Tibial nerve (tissue), 4 donors: ENCODE measurements at regions not wholly inside any gene's neighbourhood (a gene's known extent, or its start where the extent isn't known, plus 50 kb on each side); places are given as distances from the start of the nearest gene placed in this dataset.

Experiments used
- DNase-seq, 2 donors: peaks; one replicate each; pipeline ENCODE4 v3.0.0-alpha.2; 2019; ENCODE audit warnings: low spot score in 2 of 2
- H3K27ac ChIP-seq, 4 donors: fragments of 200-600 bp; sonication (generic) in 3 of 4; one replicate each; pipeline ENCODE4 v1.5.1; 2017 to 2019; ENCODE audit warnings: mild to moderate bottlenecking in 1 of 4
- H3K27me3 ChIP-seq, 2 donors: fragments of 200-600 bp; sonication (generic) in 1 of 2; one replicate each; pipeline versions ENCODE4 v1.5.1 to v1.6.0; 2017 to 2019
- H3K36me3 ChIP-seq, 3 donors: fragments of 200-600 bp; sonication (generic); one replicate each; pipeline ENCODE4 v1.5.1; 2018 to 2019
- H3K4me1 ChIP-seq, 4 donors: fragments of 200-600 bp; sonication (generic) in 3 of 4; one replicate each; pipeline ENCODE4 v1.5.1; 2017 to 2019
- H3K4me3 ChIP-seq, 4 donors: fragments of 200-600 bp; sonication (generic) in 3 of 4; one replicate each; pipeline ENCODE4 v1.5.1; 2017 to 2019; ENCODE audit warnings: mild to moderate bottlenecking in 1 of 4, moderate library complexity in 1 of 4
- H3K9me3 ChIP-seq, 4 donors: fragments of 200-600 bp; sonication (generic) in 3 of 4; one replicate each; pipeline ENCODE4 v1.5.1; 2017 to 2019
- CTCF ChIP-seq, 5 experiments: fragments of 200-600 bp in 3 of 5; fragments of 450-650 bp in 2 of 5; sonication (generic) in 3 of 5; IDR thresholded peaks; one replicate each; pipeline ENCODE4 v1.5.1; 2016 to 2019; ENCODE audit warnings: antibody characterized with exemption in 5 of 5, mild to moderate bottlenecking in 3 of 5, moderate library complexity in 2 of 5
- EP300 ChIP-seq, 2 donors: sonication (generic); formaldehyde crosslinking; IDR thresholded peaks; one replicate each; pipeline ENCODE4 v1.6.1; 2017; ENCODE audit warnings: antibody characterized with exemption in 2 of 2, mild to moderate bottlenecking in 1 of 2
- POLR2A ChIP-seq, 2 donors: fragments of 450-650 bp; IDR thresholded peaks; one replicate each; pipeline ENCODE4 v1.6.1; 2017; ENCODE audit warnings: antibody characterized with exemption in 2 of 2, mild to moderate bottlenecking in 2 of 2, moderate library complexity in 2 of 2
- WGBS, 2 donors: methylation state at CpG; one replicate each; pipeline ENCODE4 v1.1.5; 2018; 5-methylcytosine and 5-hydroxymethylcytosine counted together

GRCh38 chr15:70431854-70432253 is 331.5 kb downstream of the UACA start:
- Histone ChIP-seq H3K27ac (no peak overlapping the region), H3K4me3 (no peak overlapping the region), H3K27me3 (no peaks in the 10 kb centered on the region), H3K4me1 (peaks cover 0 to 7% (median 2%) of the 10 kb centered on the region in 4 donors), H3K9me3 (peaks cover 0 to 7% (median 0%) of the 10 kb centered on the region in 4 donors), H3K36me3 (no peaks in the 10 kb centered on the region)
- TF ChIP-seq EP300 (IDR thresholded peaks at IDR 0.05) (no peak), POLR2A (IDR thresholded peaks at IDR 0.05) (no peak), CTCF (IDR thresholded peaks at IDR 0.05) (no peak)
- 88 to 91% methylated on average over 3 to 4 of the region's 4 CpGs for WGBS, 2 donors
- no peak for DNase-seq

- TF ChIP-seq POLR2A (IDR thresholded peaks at IDR 0.05) (no peak), EP300 (IDR thresholded peaks at IDR 0.05) (peak in 1 of 2 donors; percentile 29)
- Histone ChIP-seq H3K9me3 (peaks cover 0 to 7% (median 0%) of the 10 kb centered on the region in 4 donors), H3K4me1 (peaks cover 0 to 7% (median 2%) of the 10 kb centered on the region in 4 donors), H3K27me3 (no peaks in the 10 kb centered on the region), H3K36me3 (no peaks in the 10 kb centered on the region), H3K4me3 (no peak overlapping the region), H3K27ac (no peak overlapping the region)
- WGBS, 2 donors: 82 to 84% methylated on average over 1 of the region's 1 CpG
- DNase-seq: no peak
Observed at GRCh38 chr15:70430069-70430468, 332.4 kb upstream of the TLE3 start.

- no peak for DNase-seq
- H3K4me1 ChIP-seq: peaks cover 0 to 4% (median 0%) of the 10 kb centered on the region in 4 donors
- 97 to 99% methylated on average over 5 of the region's 5 CpGs for WGBS, 2 donors
- TF ChIP-seq EP300 (IDR thresholded peaks at IDR 0.05) (no peak), POLR2A (IDR thresholded peaks at IDR 0.05) (no peak), CTCF (IDR thresholded peaks at IDR 0.05) (no peak)
- no peak overlapping the region for H3K4me3 ChIP-seq
- peaks cover 0 to 7% (median 0%) of the 10 kb centered on the region in 4 donors for H3K9me3 ChIP-seq
- H3K27me3 ChIP-seq: no peaks in the 10 kb centered on the region
- H3K36me3 ChIP-seq: no peaks in the 10 kb centered on the region
- no peak overlapping the region for H3K27ac ChIP-seq
Observed at GRCh38 chr15:70429056-70429722, 331.5 kb upstream of the TLE3 start.

GRCh38 chr15:70428211-70428822 is 330.6 kb upstream of the TLE3 start:
- no peak for DNase-seq
- H3K4me1 ChIP-seq: no peaks in the 10 kb centered on the region
- TF ChIP-seq EP300 (IDR thresholded peaks at IDR 0.05): no peak
- no peak for TF ChIP-seq POLR2A (IDR thresholded peaks at IDR 0.05)
- no peak for TF ChIP-seq CTCF (IDR thresholded peaks at IDR 0.05)
- no peaks in the 10 kb centered on the region for H3K36me3 ChIP-seq
- H3K9me3 ChIP-seq: peaks cover 0 to 7% (median 0%) of the 10 kb centered on the region in 4 donors
- no peaks in the 10 kb centered on the region for H3K27me3 ChIP-seq
- H3K27ac ChIP-seq: no peak overlapping the region
- 95% methylated on average over 3 of the region's 3 CpGs for WGBS, 2 donors
- H3K4me3 ChIP-seq: no peak overlapping the region

GRCh38 chr15:70427167-70428120 is 329.7 kb upstream of the TLE3 start:
- H3K9me3 ChIP-seq: peaks cover 0 to 7% (median 0%) of the 10 kb centered on the region in 4 donors
- no peaks in the 10 kb centered on the region for H3K36me3 ChIP-seq
- no peak for DNase-seq
- TF ChIP-seq EP300 (IDR thresholded peaks at IDR 0.05): no peak
- TF ChIP-seq POLR2A (IDR thresholded peaks at IDR 0.05): no peak
- TF ChIP-seq CTCF (IDR thresholded peaks at IDR 0.05): no peak
- H3K27ac ChIP-seq: no peak overlapping the region
- H3K4me1 ChIP-seq: no peaks in the 10 kb centered on the region
- no peaks in the 10 kb centered on the region for H3K27me3 ChIP-seq
- WGBS, 2 donors: 81 to 82% methylated on average over 11 of the region's 11 CpGs
- no peak overlapping the region for H3K4me3 ChIP-seq
